NCI-H1417 (cell line): ENCODE measurements at regions not wholly inside any gene's neighbourhood (a gene's known extent, or its start where the extent isn't known, plus 50 kb on each side); places are given as distances from the start of the nearest gene placed in this dataset.

ENCODE experiments used
- DNase-seq, 3 experiments: peaks; one replicate each; lab custom pipeline; 2025; lab: John Stamatoyannopoulos, UW

GRCh38 chr2:64402876-64403275 lies 51.1 kb upstream of the LGALSL start:
- DNase-seq: no peak

- no peak for DNase-seq
These were observed 50.5 kb upstream of the LGALSL start for GRCh38 chr2:64403426-64403825.

- no peak for DNase-seq
These were observed 49.8 kb upstream of the LGALSL start for GRCh38 chr2:64404002-64404731.
